ENCODE measurements at regions not wholly inside any gene's neighbourhood (a gene's known extent, or its start where the extent isn't known, plus 50 kb on each side); places are given as distances from the start of the nearest gene placed in this dataset.

DNA sequence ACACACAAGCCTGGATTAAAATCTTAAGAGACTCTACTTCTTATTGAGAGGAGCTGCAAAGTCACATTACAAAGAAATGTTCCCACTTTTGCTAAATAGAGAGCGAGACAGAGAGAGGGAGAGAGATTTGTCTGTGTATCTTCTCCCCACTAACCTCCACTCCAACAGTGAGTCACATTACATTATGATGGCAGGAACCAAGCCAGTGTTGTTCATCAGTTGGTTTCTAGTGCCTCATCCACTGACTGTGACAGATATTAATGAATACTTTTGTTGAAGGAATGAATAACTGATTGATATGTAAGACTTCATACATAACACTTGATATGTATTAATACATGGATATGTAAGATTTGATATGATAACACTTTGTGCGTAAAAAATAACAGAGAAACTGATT, 258.2 kb upstream of the SORCS1 start (continued):
- no peak for TF ChIP-seq HOXC10 (CRISPR knock-in tag; IDR thresholded peaks at IDR 0.05)
- TF ChIP-seq ZNF157 (tag by site-specific recombination; IDR thresholded peaks at IDR 0.05), result no peak
- TF ChIP-seq GLI2 (tag by site-specific recombination; IDR thresholded peaks at IDR 0.05; ENCODE audit: borderline replicate concordance, low read depth), result no peak

DNA sequence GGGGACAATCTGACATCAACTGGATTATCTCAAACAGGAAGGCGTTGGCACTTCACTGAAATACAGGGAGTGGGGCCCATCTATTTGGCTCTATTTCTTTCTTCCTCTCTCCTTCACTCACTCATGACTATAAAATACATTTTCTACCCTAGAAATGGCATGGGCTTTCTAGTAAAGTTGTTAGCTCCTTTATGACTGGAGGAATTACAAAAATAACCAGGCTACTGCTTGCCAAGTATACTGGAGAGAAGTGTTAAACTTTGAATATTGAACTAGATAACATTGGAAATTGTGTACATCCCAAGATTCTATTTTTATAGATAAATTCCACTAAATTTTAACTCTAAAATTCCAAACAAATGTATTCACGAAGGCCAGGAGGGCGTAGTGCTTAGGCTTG, 255.7 kb upstream of the SORCS1 start:
- H3K4me1 ChIP-seq (ENCODE audit: control insufficient read depth, insufficient read depth, low read length), result no peaks in the 10 kb centered on the region
- H3K9me3 ChIP-seq (ENCODE audit: control insufficient read depth, insufficient read depth, low read depth, low read length), result no peaks in the 10 kb centered on the region
- POLR2A ChIA-PET, result no interaction called here
- no peak overlapping the region for H3K4me3 ChIP-seq (ENCODE audit: low read depth, low read length)
- CTCF ChIA-PET, result no interaction called here
- TF ChIP-seq ZBTB7A (tag by site-specific recombination; IDR thresholded peaks at IDR 0.05; ENCODE audit: low read depth) (no peak), ZNF394 (tag by site-specific recombination; IDR thresholded peaks at IDR 0.05; ENCODE audit: borderline replicate concordance) (no peak), ZNF157 (tag by site-specific recombination; IDR thresholded peaks at IDR 0.05) (no peak), ZFP69B (tag by site-specific recombination; IDR thresholded peaks at IDR 0.05) (no peak), ZNF626 (tag by site-specific recombination; IDR thresholded peaks at IDR 0.05) (no peak), BCL11A (tag by site-specific recombination; IDR thresholded peaks at IDR 0.05; ENCODE audit: low read depth) (no peak), SALL2 (tag by site-specific recombination; IDR thresholded peaks at IDR 0.05; ENCODE audit: borderline replicate concordance) (no peak), ZNF747 (tag by site-specific recombination; IDR thresholded peaks at IDR 0.05) (no peak), ZNF670 (tag by site-specific recombination; IDR thresholded peaks at IDR 0.05; ENCODE audit: low read depth) (no peak), ZNF776 (tag by site-specific recombination; IDR thresholded peaks at IDR 0.05; ENCODE audit: borderline replicate concordance) (no peak), SP3 (tag by site-specific recombination; IDR thresholded peaks at IDR 0.05) (no peak), ZNF677 (tag by site-specific recombination; IDR thresholded peaks at IDR 0.05) (no peak)
- TF ChIP-seq, protein P1, sequence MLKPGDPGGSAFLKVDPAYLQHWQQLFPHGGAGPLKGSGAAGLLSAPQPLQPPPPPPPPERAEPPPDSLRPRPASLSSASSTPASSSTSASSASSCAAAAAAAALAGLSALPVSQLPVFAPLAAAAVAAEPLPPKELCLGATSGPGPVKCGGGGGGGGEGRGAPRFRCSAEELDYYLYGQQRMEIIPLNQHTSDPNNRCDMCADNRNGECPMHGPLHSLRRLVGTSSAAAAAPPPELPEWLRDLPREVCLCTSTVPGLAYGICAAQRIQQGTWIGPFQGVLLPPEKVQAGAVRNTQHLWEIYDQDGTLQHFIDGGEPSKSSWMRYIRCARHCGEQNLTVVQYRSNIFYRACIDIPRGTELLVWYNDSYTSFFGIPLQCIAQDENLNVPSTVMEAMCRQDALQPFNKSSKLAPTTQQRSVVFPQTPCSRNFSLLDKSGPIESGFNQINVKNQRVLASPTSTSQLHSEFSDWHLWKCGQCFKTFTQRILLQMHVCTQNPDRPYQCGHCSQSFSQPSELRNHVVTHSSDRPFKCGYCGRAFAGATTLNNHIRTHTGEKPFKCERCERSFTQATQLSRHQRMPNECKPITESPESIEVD (tag by site-specific recombination; IDR thresholded peaks at IDR 0.05), result no peak
- TF ChIP-seq, protein P2, sequence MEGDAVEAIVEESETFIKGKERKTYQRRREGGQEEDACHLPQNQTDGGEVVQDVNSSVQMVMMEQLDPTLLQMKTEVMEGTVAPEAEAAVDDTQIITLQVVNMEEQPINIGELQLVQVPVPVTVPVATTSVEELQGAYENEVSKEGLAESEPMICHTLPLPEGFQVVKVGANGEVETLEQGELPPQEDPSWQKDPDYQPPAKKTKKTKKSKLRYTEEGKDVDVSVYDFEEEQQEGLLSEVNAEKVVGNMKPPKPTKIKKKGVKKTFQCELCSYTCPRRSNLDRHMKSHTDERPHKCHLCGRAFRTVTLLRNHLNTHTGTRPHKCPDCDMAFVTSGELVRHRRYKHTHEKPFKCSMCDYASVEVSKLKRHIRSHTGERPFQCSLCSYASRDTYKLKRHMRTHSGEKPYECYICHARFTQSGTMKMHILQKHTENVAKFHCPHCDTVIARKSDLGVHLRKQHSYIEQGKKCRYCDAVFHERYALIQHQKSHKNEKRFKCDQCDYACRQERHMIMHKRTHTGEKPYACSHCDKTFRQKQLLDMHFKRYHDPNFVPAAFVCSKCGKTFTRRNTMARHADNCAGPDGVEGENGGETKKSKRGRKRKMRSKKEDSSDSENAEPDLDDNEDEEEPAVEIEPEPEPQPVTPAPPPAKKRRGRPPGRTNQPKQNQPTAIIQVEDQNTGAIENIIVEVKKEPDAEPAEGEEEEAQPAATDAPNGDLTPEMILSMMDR (tag by site-specific recombination; IDR thresholded peaks at IDR 0.05), result no peak
- TF ChIP-seq, protein P3, sequence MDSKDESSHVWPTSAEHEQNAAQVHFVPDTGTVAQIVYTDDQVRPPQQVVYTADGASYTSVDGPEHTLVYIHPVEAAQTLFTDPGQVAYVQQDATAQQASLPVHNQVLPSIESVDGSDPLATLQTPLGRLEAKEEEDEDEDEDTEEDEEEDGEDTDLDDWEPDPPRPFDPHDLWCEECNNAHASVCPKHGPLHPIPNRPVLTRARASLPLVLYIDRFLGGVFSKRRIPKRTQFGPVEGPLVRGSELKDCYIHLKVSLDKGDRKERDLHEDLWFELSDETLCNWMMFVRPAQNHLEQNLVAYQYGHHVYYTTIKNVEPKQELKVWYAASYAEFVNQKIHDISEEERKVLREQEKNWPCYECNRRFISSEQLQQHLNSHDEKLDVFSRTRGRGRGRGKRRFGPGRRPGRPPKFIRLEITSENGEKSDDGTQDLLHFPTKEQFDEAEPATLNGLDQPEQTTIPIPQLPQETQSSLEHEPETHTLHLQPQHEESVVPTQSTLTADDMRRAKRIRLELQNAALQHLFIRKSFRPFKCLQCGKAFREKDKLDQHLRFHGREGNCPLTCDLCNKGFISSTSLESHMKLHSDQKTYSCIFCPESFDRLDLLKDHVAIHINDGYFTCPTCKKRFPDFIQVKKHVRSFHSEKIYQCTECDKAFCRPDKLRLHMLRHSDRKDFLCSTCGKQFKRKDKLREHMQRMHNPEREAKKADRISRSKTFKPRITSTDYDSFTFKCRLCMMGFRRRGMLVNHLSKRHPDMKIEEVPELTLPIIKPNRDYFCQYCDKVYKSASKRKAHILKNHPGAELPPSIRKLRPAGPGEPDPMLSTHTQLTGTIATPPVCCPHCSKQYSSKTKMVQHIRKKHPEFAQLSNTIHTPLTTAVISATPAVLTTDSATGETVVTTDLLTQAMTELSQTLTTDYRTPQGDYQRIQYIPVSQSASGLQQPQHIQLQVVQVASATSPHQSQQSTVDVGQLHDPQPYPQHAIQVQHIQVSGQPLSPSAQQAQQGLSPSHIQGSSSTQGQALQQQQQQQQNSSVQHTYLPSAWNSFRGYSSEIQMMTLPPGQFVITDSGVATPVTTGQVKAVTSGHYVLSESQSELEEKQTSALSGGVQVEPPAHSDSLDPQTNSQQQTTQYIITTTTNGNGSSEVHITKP (tag by site-specific recombination; IDR thresholded peaks at IDR 0.05), result no peak
- TF ChIP-seq, protein P4, sequence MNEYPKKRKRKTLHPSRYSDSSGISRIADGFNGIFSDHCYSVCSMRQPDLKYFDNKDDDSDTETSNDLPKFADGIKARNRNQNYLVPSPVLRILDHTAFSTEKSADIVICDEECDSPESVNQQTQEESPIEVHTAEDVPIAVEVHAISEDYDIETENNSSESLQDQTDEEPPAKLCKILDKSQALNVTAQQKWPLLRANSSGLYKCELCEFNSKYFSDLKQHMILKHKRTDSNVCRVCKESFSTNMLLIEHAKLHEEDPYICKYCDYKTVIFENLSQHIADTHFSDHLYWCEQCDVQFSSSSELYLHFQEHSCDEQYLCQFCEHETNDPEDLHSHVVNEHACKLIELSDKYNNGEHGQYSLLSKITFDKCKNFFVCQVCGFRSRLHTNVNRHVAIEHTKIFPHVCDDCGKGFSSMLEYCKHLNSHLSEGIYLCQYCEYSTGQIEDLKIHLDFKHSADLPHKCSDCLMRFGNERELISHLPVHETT (tag by site-specific recombination; IDR thresholded peaks at IDR 0.05), result no peak
- TF ChIP-seq, protein P5, sequence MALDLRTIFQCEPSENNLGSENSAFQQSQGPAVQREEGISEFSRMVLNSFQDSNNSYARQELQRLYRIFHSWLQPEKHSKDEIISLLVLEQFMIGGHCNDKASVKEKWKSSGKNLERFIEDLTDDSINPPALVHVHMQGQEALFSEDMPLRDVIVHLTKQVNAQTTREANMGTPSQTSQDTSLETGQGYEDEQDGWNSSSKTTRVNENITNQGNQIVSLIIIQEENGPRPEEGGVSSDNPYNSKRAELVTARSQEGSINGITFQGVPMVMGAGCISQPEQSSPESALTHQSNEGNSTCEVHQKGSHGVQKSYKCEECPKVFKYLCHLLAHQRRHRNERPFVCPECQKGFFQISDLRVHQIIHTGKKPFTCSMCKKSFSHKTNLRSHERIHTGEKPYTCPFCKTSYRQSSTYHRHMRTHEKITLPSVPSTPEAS (tag by site-specific recombination; IDR thresholded peaks at IDR 0.05), result no peak
- H3K36me3 ChIP-seq (ENCODE audit: control insufficient read depth in 2 of 2, insufficient read depth in 1 of 2, low read length in 2 of 2), result no peaks in the 10 kb centered on the region
- no peak overlapping the region for H3K27ac ChIP-seq (ENCODE audit: extremely low read depth, low read depth, low read length)
